Breast epithelium (tissue), 4 donors: ENCODE measurements at regions not wholly inside any gene's neighbourhood (a gene's known extent, or its start where the extent isn't known, plus 50 kb on each side); places are given as distances from the start of the nearest gene placed in this dataset.

Experiments
- DNase-seq, 2 donors: peaks; one replicate each; pipeline ENCODE4 v3.0.0-alpha.2; 2019; ENCODE audit warnings: low spot score in 2 of 2
- H3K27ac ChIP-seq, 2 donors: fragments of 200-600 bp; sonication (generic) in 1 of 2; one replicate each; pipeline ENCODE4 v1.5.1; 2016 to 2019; ENCODE audit warnings: mild to moderate bottlenecking in 1 of 2
- H3K27me3 ChIP-seq, 2 donors: fragments of 200-600 bp; sonication (generic) in 1 of 2; one replicate each; pipeline versions ENCODE4 v1.5.1 to v1.6.0; 2017 to 2019; ENCODE audit warnings: control low read depth in 1 of 2, mild to moderate bottlenecking in 1 of 2
- H3K36me3 ChIP-seq: fragments of 200-600 bp; one replicate; pipeline ENCODE4 v1.5.1; 2019
- H3K4me1 ChIP-seq, 2 donors: fragments of 200-600 bp; sonication (generic); one replicate each; pipeline ENCODE4 v1.5.1; 2016 to 2019; ENCODE audit warnings: control low read depth in 1 of 2
- H3K4me3 ChIP-seq, 3 donors: fragments of 200-600 bp; sonication (generic); 1 replicate in 2 of 3; 2 replicates in 1 of 3; pipeline ENCODE4 v1.5.1; 2016 to 2019; ENCODE audit warnings: mild to moderate bottlenecking in 3 of 3, moderate library complexity in 2 of 3
- H3K9me3 ChIP-seq, 2 donors: fragments of 200-600 bp; sonication (generic) in 1 of 2; one replicate each; pipeline ENCODE4 v1.5.1; 2016 to 2019; ENCODE audit warnings: control low read depth in 1 of 2
- CTCF ChIP-seq, 3 donors: fragments of 450-650 bp; IDR thresholded peaks; one replicate each; pipeline ENCODE4 v1.5.1; 2016 to 2017; ENCODE audit warnings: antibody characterized with exemption in 3 of 3, mild to moderate bottlenecking in 3 of 3, moderate library complexity in 3 of 3
- POLR2A ChIP-seq: fragments of 450-650 bp; IDR thresholded peaks from one replicate; pipeline ENCODE4 v1.6.1; 2016; ENCODE audit warnings: antibody characterized with exemption, mild to moderate bottlenecking, moderate library complexity
- POLR2AphosphoS5 ChIP-seq, 3 donors: sonication (generic); formaldehyde crosslinking; IDR thresholded peaks; one replicate each; pipeline ENCODE4 v1.6.1; 2017; ENCODE audit warnings: antibody characterized with exemption in 3 of 3
- intact Hi-C: fragments of 100-400 bp; cut with DNase I; formaldehyde crosslinking; loops from one replicate; pipeline ENCODE4 v1.15.1; 2023; ENCODE audit warnings: low total_unique reads

GRCh38 chr1:173100476-173101107 is 49.9 kb upstream of the TNFSF18 start:
- Histone ChIP-seq H3K27me3 (no peaks in the 10 kb centered on the region), H3K4me1 (no peaks in the 10 kb centered on the region), H3K9me3 (peaks cover 10 to 21% of the 10 kb centered on the region in 2 donors), H3K4me3 (no peak overlapping the region), H3K27ac (no peak overlapping the region), H3K36me3 (no peaks in the 10 kb centered on the region)
- TF ChIP-seq POLR2AphosphoS5 (IDR thresholded peaks at IDR 0.05) = no peak
- no peak for TF ChIP-seq POLR2A
- no peak for TF ChIP-seq CTCF (IDR thresholded peaks at IDR 0.05)
- DNase-seq = no peak
- intact Hi-C loops = no loop called here
